Spleen (tissue), 11 donors: ENCODE measurements at regions not wholly inside any gene's neighbourhood (a gene's known extent, or its start where the extent isn't known, plus 50 kb on each side); places are given as distances from the start of the nearest gene placed in this dataset.

Experiments used
- DNase-seq: peaks from one replicate; pipeline ENCODE4 v3.0.0-alpha.2; 2020
- H3K27ac ChIP-seq, 8 donors: fragments of 200-600 bp; sonication (generic) in 7 of 8; 1 replicate in 4 of 8; 2 replicates in 4 of 8; pipeline versions ENCODE4 v1.5.0 to v1.8.0; 2016 to 2021; ENCODE audit warnings: inconsistent platforms in 4 of 8, mild to moderate bottlenecking in 4 of 8, moderate library complexity in 1 of 8
- H3K27me3 ChIP-seq, 7 donors: fragments of 200-600 bp; sonication (generic) in 6 of 7; replicated peaks in 1 of 7; 1 replicate in 4 of 7; 2 replicates in 3 of 7; pipeline versions ENCODE4 v1.5.0 to v1.8.0; 2016 to 2021; ENCODE audit warnings: inconsistent platforms in 3 of 7, mild to moderate bottlenecking in 1 of 7
- H3K36me3 ChIP-seq, 6 donors: fragments of 200-600 bp; sonication (generic) in 5 of 6; 1 replicate in 4 of 6; 2 replicates in 2 of 6; pipeline versions ENCODE4 v1.5.0 to v1.8.0; 2016 to 2021; ENCODE audit warnings: inconsistent platforms in 2 of 6
- H3K4me1 ChIP-seq, 6 donors: fragments of 200-600 bp; sonication (generic) in 5 of 6; 1 replicate in 3 of 6; 2 replicates in 3 of 6; pipeline versions ENCODE4 v1.5.0 to v1.8.0; 2016 to 2021; ENCODE audit warnings: inconsistent platforms in 3 of 6
- H3K4me3 ChIP-seq, 8 donors: fragments of 200-600 bp; sonication (generic) in 7 of 8; 1 replicate in 4 of 8; 2 replicates in 4 of 8; pipeline versions ENCODE4 v1.5.0 to v1.8.0; 2016 to 2021; ENCODE audit warnings: inconsistent platforms in 4 of 8, mild to moderate bottlenecking in 4 of 8, moderate library complexity in 2 of 8
- H3K9me3 ChIP-seq, 8 donors: fragments of 200-600 bp; sonication (generic) in 7 of 8; 1 replicate in 4 of 8; 2 replicates in 4 of 8; pipeline versions ENCODE4 v1.5.0 to v1.8.0; 2016 to 2021; ENCODE audit warnings: inconsistent platforms in 4 of 8
- CTCF ChIP-seq, 11 experiments: fragments of 200-600 bp in 7 of 11; fragments of 450-650 bp in 4 of 11; sonication (generic) in 4 of 11; IDR thresholded peaks in 8 of 11; conservative IDR thresholded peaks in 3 of 11; 1 replicate in 7 of 11; 2 replicates in 4 of 11; pipeline versions ENCODE4 v1.4.0 to v1.8.0; 2016 to 2021; ENCODE audit warnings: antibody characterized with exemption in 11 of 11, inconsistent platforms in 4 of 11, mild to moderate bottlenecking in 1 of 11
- POLR2A ChIP-seq, 3 donors: fragments of 450-650 bp; IDR thresholded peaks; one replicate each; pipeline ENCODE4 v1.5.1; 2017; ENCODE audit warnings: antibody characterized with exemption in 3 of 3, mild to moderate bottlenecking in 1 of 3
- POLR2AphosphoS5 ChIP-seq, 3 donors: sonication (generic); formaldehyde crosslinking; IDR thresholded peaks; one replicate each; pipeline ENCODE4 v1.5.1; 2017; ENCODE audit warnings: antibody characterized with exemption in 3 of 3
- WGBS, 5 donors: extraction: QIAGEN DNeasy Blood & Tissue Kit in 3 of 5; methylation state at CpG; one replicate each; pipeline versions ENCODE4 v1.1.5 to v1.1.7; 2013 to 2018; 5-methylcytosine and 5-hydroxymethylcytosine counted together
- intact Hi-C: fragments of 100-400 bp; cut with DNase I; formaldehyde crosslinking; loops from one replicate; pipeline ENCODE4 v1.15.0; 2023; ENCODE audit warnings: low total_unique reads
- donor health status: healthy with polysubstance abuse.
- donor health status: DM: no; HTN: no; CAD: no; lungs with moderate emphysema.
- donor health status: DM: no; HTN: no; CAD: no.
- donor health status: Bipolar disorder and iron deficiency.
- donor health status: healthy.
- donor health status: DM: no; HTN: no; CAD: no.
- donor health status: DM: yes; HTN: yes; CAD: no.

- H3K4me3 ChIP-seq, result no peak overlapping the region
- peak; percentile 18 for DNase-seq
- H3K27ac ChIP-seq, result no peak overlapping the region
- peaks cover 0 to 6% (median 0%) of the 10 kb centered on the region in 8 donors for H3K9me3 ChIP-seq
- 89 to 93% (median 91%) methylated on average over 7 of the region's 7 CpGs for WGBS, 5 donors
- no peaks in the 10 kb centered on the region for H3K27me3 ChIP-seq
- no peak for TF ChIP-seq CTCF (IDR thresholded peaks at IDR 0.05 in 8 of 11, conservative IDR thresholded peaks at IDR 0.05 in 3 of 11)
- no peak for TF ChIP-seq POLR2AphosphoS5 (IDR thresholded peaks at IDR 0.05)
- TF ChIP-seq POLR2A (IDR thresholded peaks at IDR 0.05), result no peak
- intact Hi-C loops, result no loop called here
- no peaks in the 10 kb centered on the region for H3K36me3 ChIP-seq
- H3K4me1 ChIP-seq, result peaks cover 0 to 19% (median 0%) of the 10 kb centered on the region in 6 donors
Observed at GRCh38 chr10:110431659-110432058, 66.0 kb upstream of the DUSP5 start.

GRCh38 chr10:110432084-110432483 is 65.6 kb upstream of the DUSP5 start:
- 59 to 74% (median 71%) methylated on average over 4 of the region's 4 CpGs for WGBS, 5 donors
- no peaks in the 10 kb centered on the region for H3K27me3 ChIP-seq
- H3K4me1 ChIP-seq, result peaks cover 0 to 15% (median 0%) of the 10 kb centered on the region in 6 donors
- H3K36me3 ChIP-seq, result no peaks in the 10 kb centered on the region
- H3K4me3 ChIP-seq, result no peak overlapping the region
- H3K27ac ChIP-seq, result no peak overlapping the region
- TF ChIP-seq CTCF (IDR thresholded peaks at IDR 0.05 in 8 of 11, conservative IDR thresholded peaks at IDR 0.05 in 3 of 11), result no peak
- peak; percentile 12 for DNase-seq
- H3K9me3 ChIP-seq, result peaks cover 0 to 6% (median 0%) of the 10 kb centered on the region in 8 donors
- intact Hi-C loops, result no loop called here

- H3K4me1 ChIP-seq, result peaks cover 0 to 12% (median 0%) of the 10 kb centered on the region in 6 donors
- H3K4me3 ChIP-seq, result no peak overlapping the region
- 94 to 100% (median 96%) methylated on average over 4 of the region's 4 CpGs for WGBS, 5 donors
- no peak for TF ChIP-seq POLR2A (IDR thresholded peaks at IDR 0.05)
- intact Hi-C loops, result no loop called here
- peaks cover 0 to 6% (median 0%) of the 10 kb centered on the region in 8 donors for H3K9me3 ChIP-seq
- H3K36me3 ChIP-seq, result no peaks in the 10 kb centered on the region
- H3K27ac ChIP-seq, result no peak overlapping the region
- DNase-seq, result peak; percentile 35
- no peaks in the 10 kb centered on the region for H3K27me3 ChIP-seq
Observed at GRCh38 chr10:110432814-110433565, 64.7 kb upstream of the DUSP5 start.

GRCh38 chr10:110433740-110434139 is 64.0 kb upstream of the DUSP5 start:
- H3K9me3 ChIP-seq, result peaks cover 0 to 6% (median 0%) of the 10 kb centered on the region in 8 donors
- WGBS, 5 donors, result 78 to 92% (median 86%) methylated on average over 4 to 9 of the region's 9 CpGs
- intact Hi-C loops, result no loop called here
- H3K27ac ChIP-seq, result no peak overlapping the region
- H3K4me1 ChIP-seq, result peaks cover 0 to 12% (median 0%) of the 10 kb centered on the region in 6 donors
- peak; percentile 69 for DNase-seq
- TF ChIP-seq CTCF (IDR thresholded peaks at IDR 0.05 in 8 of 11, conservative IDR thresholded peaks at IDR 0.05 in 3 of 11), result no peak
- TF ChIP-seq POLR2A (IDR thresholded peaks at IDR 0.05), result no peak
- H3K27me3 ChIP-seq, result no peaks in the 10 kb centered on the region
- no peak overlapping the region for H3K4me3 ChIP-seq
- H3K36me3 ChIP-seq, result no peaks in the 10 kb centered on the region
